ENCODE measurements at regions not wholly inside any gene's neighbourhood (a gene's known extent, or its start where the extent isn't known, plus 50 kb on each side); places are given as distances from the start of the nearest gene placed in this dataset.
"Not testable (repeated sequence)": the region's sequence is repeated elsewhere in the genome, so short reads cannot be mapped to it uniquely, and the experiment has no call there.

GRCh38 chr12:92064422-92064821 lies 81.2 kb downstream of the BTG1 start:
- DNase-seq (ENCODE audit: low read depth), result no peak
- TF ChIP-seq, protein P1, sequence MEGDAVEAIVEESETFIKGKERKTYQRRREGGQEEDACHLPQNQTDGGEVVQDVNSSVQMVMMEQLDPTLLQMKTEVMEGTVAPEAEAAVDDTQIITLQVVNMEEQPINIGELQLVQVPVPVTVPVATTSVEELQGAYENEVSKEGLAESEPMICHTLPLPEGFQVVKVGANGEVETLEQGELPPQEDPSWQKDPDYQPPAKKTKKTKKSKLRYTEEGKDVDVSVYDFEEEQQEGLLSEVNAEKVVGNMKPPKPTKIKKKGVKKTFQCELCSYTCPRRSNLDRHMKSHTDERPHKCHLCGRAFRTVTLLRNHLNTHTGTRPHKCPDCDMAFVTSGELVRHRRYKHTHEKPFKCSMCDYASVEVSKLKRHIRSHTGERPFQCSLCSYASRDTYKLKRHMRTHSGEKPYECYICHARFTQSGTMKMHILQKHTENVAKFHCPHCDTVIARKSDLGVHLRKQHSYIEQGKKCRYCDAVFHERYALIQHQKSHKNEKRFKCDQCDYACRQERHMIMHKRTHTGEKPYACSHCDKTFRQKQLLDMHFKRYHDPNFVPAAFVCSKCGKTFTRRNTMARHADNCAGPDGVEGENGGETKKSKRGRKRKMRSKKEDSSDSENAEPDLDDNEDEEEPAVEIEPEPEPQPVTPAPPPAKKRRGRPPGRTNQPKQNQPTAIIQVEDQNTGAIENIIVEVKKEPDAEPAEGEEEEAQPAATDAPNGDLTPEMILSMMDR (IDR thresholded peaks at IDR 0.05; ENCODE audit: insufficient read depth, low read depth, low read length, missing control alignments), result no peak
- no peak overlapping the region for H3K4me3 ChIP-seq (ENCODE audit: low read depth, low read length)

GRCh38 chr12:92063641-92064040 lies 82.0 kb downstream of the BTG1 start:
- H3K4me3 ChIP-seq (ENCODE audit: low read depth, low read length), result no peak overlapping the region
- no peak for DNase-seq (ENCODE audit: low read depth)
- TF ChIP-seq, protein P1 (IDR thresholded peaks at IDR 0.05; ENCODE audit: insufficient read depth, low read depth, low read length, missing control alignments), result no peak

GRCh38 chr12:92062539-92063493 lies 82.8 kb downstream of the BTG1 start:
- TF ChIP-seq, protein P1 (IDR thresholded peaks at IDR 0.05; ENCODE audit: insufficient read depth, low read depth, low read length, missing control alignments), result no peak
- no peak for DNase-seq (ENCODE audit: low read depth)
- H3K4me3 ChIP-seq (ENCODE audit: low read depth, low read length), result no peak overlapping the region

GRCh38 chr12:92061061-92061460 lies 84.6 kb downstream of the BTG1 start:
- DNase-seq (ENCODE audit: low read depth), result no peak
- TF ChIP-seq, protein P1 (IDR thresholded peaks at IDR 0.05; ENCODE audit: insufficient read depth, low read depth, low read length, missing control alignments), result no peak
- no peak overlapping the region for H3K4me3 ChIP-seq (ENCODE audit: low read depth, low read length)

DNA sequence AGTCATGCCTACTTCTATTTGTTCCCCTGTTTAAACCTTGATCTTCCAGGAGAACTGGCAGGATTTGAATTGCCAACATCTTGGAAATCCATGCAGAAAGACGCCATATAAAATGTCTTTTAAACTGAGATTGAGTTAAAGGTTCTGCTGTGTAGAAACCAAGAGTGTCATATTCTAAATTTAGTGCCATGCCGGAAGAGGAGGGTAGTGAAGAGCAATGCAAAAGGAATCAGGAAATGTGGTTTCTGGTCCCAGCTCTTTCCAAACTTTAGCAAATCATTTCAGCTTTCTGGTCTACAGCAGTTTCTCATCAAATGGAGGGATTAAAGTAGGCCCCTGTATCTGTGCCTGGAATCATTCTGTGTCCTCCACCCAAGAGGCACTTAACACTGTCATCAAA lies 85.7 kb downstream of the BTG1 start:
- DNase-seq (ENCODE audit: low read depth), result no peak
- H3K4me3 ChIP-seq (ENCODE audit: low read depth, low read length), result no peak overlapping the region

DNA sequence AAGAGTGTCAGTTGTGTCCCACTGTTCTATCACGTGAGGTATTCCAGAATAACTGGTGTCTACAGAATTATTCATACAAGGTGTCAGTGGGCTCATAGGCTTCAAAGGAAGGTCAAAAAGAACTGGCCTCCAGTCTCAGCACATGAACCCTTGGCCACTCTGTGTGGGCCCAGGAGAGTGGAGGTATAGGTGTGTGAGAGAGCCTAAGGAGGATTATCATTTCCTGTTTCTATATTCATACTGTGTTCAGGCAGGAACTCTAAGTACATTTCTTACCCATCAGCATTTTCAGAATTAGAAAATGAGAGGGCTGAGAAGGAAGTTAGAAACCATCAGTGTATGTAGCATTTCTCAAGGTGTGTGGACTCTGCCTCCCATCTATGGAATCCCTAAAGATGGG lies 87.0 kb downstream of the BTG1 start:
- H3K4me3 ChIP-seq (ENCODE audit: low read depth, low read length), result no peak overlapping the region
- DNase-seq (ENCODE audit: low read depth), result peak; percentile 53
- TF ChIP-seq, protein P1 (IDR thresholded peaks at IDR 0.05; ENCODE audit: insufficient read depth, low read depth, low read length, missing control alignments), result no peak

More for the DNA sequence above, 85.7 kb downstream of the BTG1 start:
- TF ChIP-seq, protein P1 (IDR thresholded peaks at IDR 0.05; ENCODE audit: insufficient read depth, low read depth, low read length, missing control alignments), result no peak

GRCh38 chr12:92056756-92057155 lies 88.9 kb downstream of the BTG1 start:
- not testable (repeated sequence) for DNase-seq (ENCODE audit: low read depth)

More at GRCh38 chr12:92056756-92057155, 88.9 kb downstream of the BTG1 start:
- H3K4me3 ChIP-seq (ENCODE audit: low read depth, low read length), result not testable (repeated sequence)
